Psoas muscle (tissue), 7 donors: ENCODE measurements at regions not wholly inside any gene's neighbourhood (a gene's known extent, or its start where the extent isn't known, plus 50 kb on each side); places are given as distances from the start of the nearest gene placed in this dataset.
"Not testable (repeated sequence)": the region's sequence is repeated elsewhere in the genome, so short reads cannot be mapped to it uniquely, and the experiment has no call there.

Source experiments
- ATAC-seq, 4 donors: fragments of 200-7000 bp; cut with Tn5 transposase; one replicate each; pipeline ENCODE4 v1.9.1; 2020; ENCODE audit warnings: moderate library complexity in 3 of 4, mild to moderate bottlenecking in 2 of 4
- DNase-seq, 2 donors: peaks; one replicate each; pipeline ENCODE4 v3.0.0-alpha.2; 2020
- H3K27ac ChIP-seq: fragments of 200-600 bp; one replicate; pipeline ENCODE4 v1.8.0; 2022
- H3K27me3 ChIP-seq, 3 donors: fragments of 200-600 bp in 1 of 3; one replicate each; pipeline versions ENCODE4 v1.6.1 to v1.8.0; 2013 to 2022; ENCODE audit warnings: low read length in 2 of 3, mild to moderate bottlenecking in 2 of 3, moderate library complexity in 1 of 3; ENCODE audit not compliant: insufficient read depth in 3 of 3
- H3K36me3 ChIP-seq, 2 donors: fragments of 200-600 bp in 1 of 2; one replicate each; pipeline versions ENCODE4 v1.6.1 to v1.8.0; 2013 to 2022; ENCODE audit warnings: low read depth in 1 of 2, mild to moderate bottlenecking in 1 of 2, moderate library complexity in 1 of 2; ENCODE audit not compliant: insufficient read depth in 1 of 2
- H3K4me1 ChIP-seq: fragments of 200-600 bp; one replicate; pipeline ENCODE4 v1.8.0; 2022
- H3K4me3 ChIP-seq: fragments of 200-600 bp; one replicate; pipeline ENCODE4 v1.8.0; 2022; ENCODE audit warnings: mild to moderate bottlenecking
- H3K9me3 ChIP-seq: fragments of 200-600 bp; one replicate; pipeline ENCODE4 v1.8.0; 2022
- WGBS, 3 donors: extraction: QIAGEN DNeasy Blood & Tissue Kit; methylation state at CpG; one replicate each; pipeline versions ENCODE4 v1.1.6 to v1.1.7; 2013; 5-methylcytosine and 5-hydroxymethylcytosine counted together
- intact Hi-C, 2 donors: fragments of 100-400 bp; cut with DNase I; formaldehyde crosslinking; loops; one replicate each; pipeline versions ENCODE4 v1.11.0 to v1.14.2; 2022
- donor health status: healthy with polysubstance abuse.
- donor health status: DM: no; HTN: no; CAD: no; lungs with moderate emphysema.
- donor health status: Bipolar disorder and iron deficiency.
- donor health status: healthy.
- donor health status: DM: yes; HTN: yes; CAD: no.
- donor health status: DM: no; HTN: no; CAD: no.
- donor health status: DM: yes; HTN: yes; CAD: no.

- H3K27me3 ChIP-seq, H3K36me3 ChIP-seq, H3K4me3 ChIP-seq, intact Hi-C loops, H3K9me3 ChIP-seq, DNase-seq, H3K27ac ChIP-seq, ATAC-seq, H3K4me1 ChIP-seq: not testable (repeated sequence)
- WGBS, 3 donors = no CpG with 5 or more reads among the region's 2 CpGs
Observed at GRCh38 chr5:34096033-34096432, 53.0 kb upstream of the C1QTNF3 start.

GRCh38 chr5:34099891-34100290, 56.9 kb upstream of the C1QTNF3 start:
- H3K36me3 ChIP-seq, H3K4me3 ChIP-seq, H3K4me1 ChIP-seq, H3K9me3 ChIP-seq, intact Hi-C loops, H3K27me3 ChIP-seq, DNase-seq, ATAC-seq, H3K27ac ChIP-seq: not testable (repeated sequence)
- WGBS, 3 donors = 100% methylated on average over 1 to 3 of the region's 3 CpGs

GRCh38 chr5:34101567-34101966, 58.6 kb upstream of the C1QTNF3 start:
- H3K9me3 ChIP-seq, intact Hi-C loops, H3K4me1 ChIP-seq, H3K27me3 ChIP-seq, H3K36me3 ChIP-seq, H3K4me3 ChIP-seq, H3K27ac ChIP-seq, DNase-seq, ATAC-seq: not testable (repeated sequence)

- ATAC-seq, H3K27me3 ChIP-seq, H3K36me3 ChIP-seq, H3K9me3 ChIP-seq, H3K4me1 ChIP-seq, DNase-seq, H3K27ac ChIP-seq, intact Hi-C loops, H3K4me3 ChIP-seq: not testable (repeated sequence)
- WGBS, 3 donors = 80 to 91% methylated on average over 1 of the region's 2 CpGs; no CpG with 5 or more reads in 1 of the 3 donors
Observed at GRCh38 chr5:34108897-34109296, 65.9 kb upstream of the C1QTNF3 start.

GRCh38 chr5:34124280-34124679, 81.3 kb upstream of the C1QTNF3 start:
- H3K4me3 ChIP-seq, ATAC-seq, intact Hi-C loops, H3K4me1 ChIP-seq, H3K36me3 ChIP-seq, H3K27ac ChIP-seq, DNase-seq, H3K9me3 ChIP-seq, H3K27me3 ChIP-seq: not testable (repeated sequence)
- 93 to 100% (median 99%) methylated on average over 3 of the region's 3 CpGs for WGBS, 3 donors

GRCh38 chr5:34125354-34125753, 82.3 kb upstream of the C1QTNF3 start:
- DNase-seq, H3K27me3 ChIP-seq, intact Hi-C loops, H3K9me3 ChIP-seq, H3K4me1 ChIP-seq, ATAC-seq, H3K4me3 ChIP-seq, H3K36me3 ChIP-seq, H3K27ac ChIP-seq: not testable (repeated sequence)
- 94 to 97% (median 95%) methylated on average over 3 of the region's 3 CpGs for WGBS, 3 donors

- 95 to 96% (median 95%) methylated on average over 3 of the region's 3 CpGs for WGBS, 3 donors
- H3K27me3 ChIP-seq, H3K9me3 ChIP-seq, intact Hi-C loops, H3K36me3 ChIP-seq, H3K4me1 ChIP-seq, ATAC-seq, H3K27ac ChIP-seq, H3K4me3 ChIP-seq, DNase-seq: not testable (repeated sequence)
Observed at GRCh38 chr5:34126741-34127140, 83.7 kb upstream of the C1QTNF3 start.

GRCh38 chr5:34127818-34128217, 84.8 kb upstream of the C1QTNF3 start:
- H3K9me3 ChIP-seq, H3K4me1 ChIP-seq, DNase-seq, H3K4me3 ChIP-seq, intact Hi-C loops, H3K27ac ChIP-seq, H3K36me3 ChIP-seq, H3K27me3 ChIP-seq, ATAC-seq: not testable (repeated sequence)
- WGBS, 3 donors = 92 to 98% (median 96%) methylated on average over 3 of the region's 3 CpGs

GRCh38 chr5:34128890-34129289, 85.9 kb upstream of the C1QTNF3 start:
- H3K27ac ChIP-seq, intact Hi-C loops, H3K27me3 ChIP-seq, ATAC-seq, DNase-seq, H3K9me3 ChIP-seq, H3K4me3 ChIP-seq, H3K4me1 ChIP-seq, H3K36me3 ChIP-seq: not testable (repeated sequence)

- H3K27ac ChIP-seq, H3K4me1 ChIP-seq, H3K4me3 ChIP-seq, ATAC-seq, H3K27me3 ChIP-seq, H3K36me3 ChIP-seq, intact Hi-C loops, DNase-seq, H3K9me3 ChIP-seq: not testable (repeated sequence)
- 53 to 61% (median 54%) methylated on average over 4 of the region's 4 CpGs for WGBS, 3 donors
Observed at GRCh38 chr5:34154988-34155387, 112.0 kb upstream of the C1QTNF3 start.

- H3K27me3 ChIP-seq, H3K4me1 ChIP-seq, H3K36me3 ChIP-seq, H3K4me3 ChIP-seq, H3K9me3 ChIP-seq, H3K27ac ChIP-seq, DNase-seq, intact Hi-C loops, ATAC-seq: not testable (repeated sequence)
- 85 to 89% (median 85%) methylated on average over 4 of the region's 4 CpGs for WGBS, 3 donors
Observed at GRCh38 chr5:34156703-34157414, 113.8 kb upstream of the C1QTNF3 start.

GRCh38 chr5:34160904-34161303, 117.9 kb upstream of the C1QTNF3 start:
- ATAC-seq, H3K4me1 ChIP-seq, H3K27ac ChIP-seq, intact Hi-C loops, H3K27me3 ChIP-seq, H3K36me3 ChIP-seq, DNase-seq, H3K9me3 ChIP-seq, H3K4me3 ChIP-seq: not testable (repeated sequence)
- WGBS, 3 donors = 35 to 53% (median 36%) methylated on average over 4 of the region's 4 CpGs
